GM18870 (cell line): ENCODE measurements at regions not wholly inside any gene's neighbourhood (a gene's known extent, or its start where the extent isn't known, plus 50 kb on each side); places are given as distances from the start of the nearest gene placed in this dataset.
"Not testable (repeated sequence)": the region's sequence is repeated elsewhere in the genome, so short reads cannot be mapped to it uniquely, and the experiment has no call there.

Experiments
- ATAC-seq: cut with Tn5 transposase; IDR thresholded peaks from one replicate; pipeline ENCODE4 v1.9.1; 2021; ENCODE audit warnings: moderate library complexity; ENCODE audit not compliant: unreplicated experiment

- not testable (repeated sequence) for ATAC-seq
These were observed 159.4 kb downstream of the SKIDA1 start for GRCh38 chr10:21366108-21366507.

- no peak for ATAC-seq
These were observed 161.0 kb downstream of the SKIDA1 start for GRCh38 chr10:21364196-21365114.

GRCh38 chr10:21363731-21364104 lies 161.8 kb downstream of the SKIDA1 start:
- ATAC-seq: no peak

GRCh38 chr10:21363092-21363730 lies 162.3 kb downstream of the SKIDA1 start:
- no peak for ATAC-seq

GRCh38 chr10:21359202-21359601 lies 166.3 kb downstream of the SKIDA1 start:
- no peak for ATAC-seq

GRCh38 chr10:21355591-21356011 lies 169.9 kb downstream of the SKIDA1 start:
- no peak for ATAC-seq

GRCh38 chr10:21352886-21353285 lies 172.6 kb downstream of the SKIDA1 start:
- ATAC-seq: peak; percentile 83

GRCh38 chr10:21351594-21351993 lies 173.9 kb downstream of the SKIDA1 start:
- not testable (repeated sequence) for ATAC-seq

GRCh38 chr10:21349912-21350286 lies 175.6 kb downstream of the SKIDA1 start:
- ATAC-seq: no peak

- ATAC-seq: no peak
These were observed 177.7 kb downstream of the SKIDA1 start for GRCh38 chr10:21347785-21348170.

- no peak for ATAC-seq
These were observed 178.3 kb downstream of the SKIDA1 start for GRCh38 chr10:21347043-21347784.

GRCh38 chr10:21343087-21343486 lies 182.4 kb downstream of the SKIDA1 start:
- no peak for ATAC-seq

- ATAC-seq: not testable (repeated sequence)
These were observed 183.0 kb downstream of the SKIDA1 start for GRCh38 chr10:21342499-21342898.

- ATAC-seq: no peak
These were observed 185.2 kb downstream of the SKIDA1 start for GRCh38 chr10:21340331-21340730.

- no peak for ATAC-seq
These were observed 188.2 kb downstream of the SKIDA1 start for GRCh38 chr10:21337171-21337792.

GRCh38 chr10:21336476-21337170 lies 188.9 kb downstream of the SKIDA1 start:
- ATAC-seq: no peak

GRCh38 chr10:21334891-21335696 lies 190.4 kb downstream of the SKIDA1 start:
- no peak for ATAC-seq

GRCh38 chr10:21330628-21331020 lies 194.9 kb downstream of the SKIDA1 start:
- ATAC-seq: no peak

GRCh38 chr10:21329995-21330627 lies 195.4 kb downstream of the SKIDA1 start:
- no peak for ATAC-seq
